Mononuclear cell (primary cell): ENCODE measurements at regions not wholly inside any gene's neighbourhood (a gene's known extent, or its start where the extent isn't known, plus 50 kb on each side); places are given as distances from the start of the nearest gene placed in this dataset.

Experiments used
- H3K27me3 ChIP-seq: 2 replicates; pipeline ENCODE4 v1.6.0; 2011; ENCODE audit warnings: low read length, control low read depth; ENCODE audit not compliant: insufficient read depth
- H3K4me1 ChIP-seq: 2 replicates; pipeline ENCODE4 v1.5.1; 2011; ENCODE audit warnings: mild to moderate bottlenecking, low read length, control low read depth; ENCODE audit not compliant: insufficient read depth
- H3K4me3 ChIP-seq: 2 replicates; pipeline ENCODE4 v1.5.1; 2011; ENCODE audit warnings: mild to moderate bottlenecking, low read length, moderate library complexity
- H3K9me3 ChIP-seq: 2 replicates; pipeline ENCODE4 v1.5.1; 2011; ENCODE audit warnings: low read depth, mild to moderate bottlenecking, control low read depth, low read length

DNA sequence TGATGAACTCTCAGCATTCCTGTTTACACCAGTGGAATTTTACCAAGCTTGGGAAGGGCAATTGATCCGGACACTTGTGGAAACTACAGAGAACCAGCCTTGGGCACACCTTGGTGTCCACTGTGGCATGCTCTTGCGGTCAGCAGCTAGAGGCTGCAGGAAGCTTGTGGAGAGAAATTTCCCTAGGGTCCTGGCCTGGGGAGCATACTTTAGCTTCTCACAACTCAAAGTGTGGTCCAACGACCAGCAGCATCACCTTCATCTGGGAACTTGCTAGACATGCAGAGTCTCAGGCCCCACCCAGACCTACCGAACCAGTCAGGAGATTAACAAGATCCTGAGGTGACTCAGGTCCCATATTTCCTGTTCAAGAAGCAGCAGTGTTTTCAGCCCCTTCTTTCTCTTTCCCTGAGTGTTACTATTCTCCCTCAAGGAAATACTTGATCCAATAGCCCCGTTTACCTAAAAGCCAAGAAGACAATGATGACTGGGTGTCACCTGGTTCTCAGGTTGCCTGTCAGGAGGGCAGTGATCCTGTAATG is 55.7 kb upstream of the KCNE2 start:
- no peak overlapping the region for H3K4me3 ChIP-seq
- no peaks in the 10 kb centered on the region for H3K27me3 ChIP-seq
- H3K9me3 ChIP-seq = no peaks in the 10 kb centered on the region
- H3K4me1 ChIP-seq = no peaks in the 10 kb centered on the region

DNA sequence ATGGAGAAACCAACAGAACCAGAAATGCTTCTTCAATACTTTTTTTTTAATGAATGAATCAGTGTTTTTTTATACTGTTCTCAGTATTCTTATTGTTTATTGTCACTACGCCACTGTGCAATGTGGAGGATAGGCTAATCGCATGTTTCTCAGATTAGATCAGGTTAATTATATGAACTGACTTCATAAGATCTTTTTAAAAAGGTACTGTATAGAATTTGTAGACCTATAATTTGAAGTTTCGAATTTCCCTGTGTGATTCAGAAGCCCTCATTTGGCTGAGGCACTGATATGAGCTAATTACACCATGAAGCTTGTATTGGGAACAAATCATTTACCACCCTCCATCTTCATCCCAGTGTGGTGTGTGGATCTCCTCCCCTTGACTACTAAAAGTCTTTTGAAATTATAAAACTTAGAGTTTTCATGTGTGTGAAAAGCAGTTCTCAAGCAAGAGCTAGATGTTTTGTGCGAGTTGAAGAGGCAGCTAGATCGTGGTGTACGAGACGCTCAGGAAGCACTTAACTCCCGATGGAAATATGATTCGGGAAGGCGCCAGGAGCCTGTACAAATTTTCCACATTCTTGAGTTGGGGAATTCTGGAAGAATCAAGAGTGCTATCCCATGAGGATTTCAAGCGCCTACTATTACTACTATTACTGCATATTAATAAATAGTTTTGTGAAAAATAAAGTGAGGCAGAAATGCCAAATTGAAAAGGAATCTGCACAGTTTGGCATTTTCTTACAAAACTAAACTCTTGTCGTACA is 52.1 kb upstream of the KCNE2 start:
- Histone ChIP-seq H3K27me3 (peaks cover 3% of the 10 kb centered on the region), H3K4me3 (no peak overlapping the region), H3K4me1 (no peaks in the 10 kb centered on the region), H3K9me3 (no peaks in the 10 kb centered on the region)

DNA sequence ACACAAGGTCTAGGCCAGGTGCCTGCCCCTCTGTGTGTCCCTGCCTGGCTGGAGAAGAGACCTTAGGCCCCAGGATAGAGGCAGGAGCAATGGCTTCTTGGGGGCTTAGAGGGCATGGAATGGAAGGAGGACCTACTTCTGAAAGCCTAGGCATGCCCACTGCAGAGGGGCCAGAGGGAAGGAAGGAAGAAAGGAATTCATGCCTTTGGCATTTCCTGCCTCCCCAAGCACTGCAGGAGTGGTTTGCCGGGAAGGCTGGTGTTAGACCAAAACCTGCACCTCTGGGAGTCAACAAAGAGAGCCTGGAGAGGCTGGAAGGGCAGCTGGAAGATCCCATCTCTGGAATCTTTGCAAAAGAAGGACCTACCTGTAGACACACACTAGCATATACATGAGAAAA is 50.7 kb upstream of the KCNE2 start:
- Histone ChIP-seq H3K9me3 (no peaks in the 10 kb centered on the region), H3K4me1 (no peaks in the 10 kb centered on the region), H3K27me3 (peaks cover 4% of the 10 kb centered on the region), H3K4me3 (no peak overlapping the region)
